Upper lobe of right lung (tissue), 1 donor: ENCODE measurements at regions not wholly inside any gene's neighbourhood (a gene's known extent, or its start where the extent isn't known, plus 50 kb on each side); places are given as distances from the start of the nearest gene placed in this dataset.

Source experiments
- ATAC-seq: fragments of 200-7000 bp; cut with Tn5 transposase; one replicate; pipeline ENCODE4 v1.9.1; 2020; ENCODE audit warnings: mild to moderate bottlenecking, moderate library complexity
- DNase-seq: peaks from one replicate; pipeline ENCODE4 v3.0.0-alpha.2; 2020
- H3K27ac ChIP-seq: fragments of 200-600 bp; one replicate; pipeline ENCODE4 v1.8.0; 2022
- H3K27me3 ChIP-seq: fragments of 200-600 bp; one replicate; pipeline ENCODE4 v1.8.0; 2022; ENCODE audit warnings: mild to moderate bottlenecking
- H3K36me3 ChIP-seq: fragments of 200-600 bp; one replicate; pipeline ENCODE4 v1.8.0; 2022
- H3K4me1 ChIP-seq: fragments of 200-600 bp; one replicate; pipeline ENCODE4 v1.8.0; 2022
- H3K4me3 ChIP-seq: fragments of 200-600 bp; one replicate; pipeline ENCODE4 v1.8.0; 2022; ENCODE audit warnings: mild to moderate bottlenecking
- H3K9me3 ChIP-seq: fragments of 200-600 bp; one replicate; pipeline ENCODE4 v1.8.0; 2022
- CTCF ChIP-seq: fragments of 200-600 bp; IDR thresholded peaks from one replicate; pipeline ENCODE4 v1.8.0; 2022; ENCODE audit warnings: antibody characterized with exemption
- intact Hi-C: fragments of 100-400 bp; cut with DNase I; formaldehyde crosslinking; loops from one replicate; pipeline ENCODE4 v1.11.0; 2022
- donor health status: DM: no; HTN: yes; CAD: no; lungs with severe emphysema.

- Histone ChIP-seq H3K4me1 (no peaks in the 10 kb centered on the region), H3K27me3 (no peaks in the 10 kb centered on the region), H3K36me3 (no peaks in the 10 kb centered on the region), H3K27ac (no peak overlapping the region), H3K4me3 (no peak overlapping the region), H3K9me3 (no peaks in the 10 kb centered on the region)
- no peak for TF ChIP-seq CTCF
- intact Hi-C loops, result no loop called here
- ATAC-seq (no peak), DNase-seq (no peak)
Observed at GRCh38 chr17:53571342-53571741, 251.4 kb upstream of the KIF2B start.

GRCh38 chr17:53570731-53571130 is 252.0 kb upstream of the KIF2B start:
- Histone ChIP-seq H3K27me3 (no peaks in the 10 kb centered on the region), H3K27ac (no peak overlapping the region), H3K4me1 (no peaks in the 10 kb centered on the region), H3K4me3 (no peak overlapping the region), H3K36me3 (no peaks in the 10 kb centered on the region), H3K9me3 (no peaks in the 10 kb centered on the region)
- no peak for TF ChIP-seq CTCF
- intact Hi-C loops, result no loop called here
- DNase-seq, result no peak
- no peak for ATAC-seq

- no peak overlapping the region for H3K4me3 ChIP-seq
- intact Hi-C loops, result no loop called here
- no peaks in the 10 kb centered on the region for H3K9me3 ChIP-seq
- ATAC-seq, result no peak
- DNase-seq, result no peak
- H3K36me3 ChIP-seq, result no peaks in the 10 kb centered on the region
- H3K27ac ChIP-seq, result no peak overlapping the region
- no peaks in the 10 kb centered on the region for H3K4me1 ChIP-seq
- no peaks in the 10 kb centered on the region for H3K27me3 ChIP-seq
- no peak for TF ChIP-seq CTCF
Observed at GRCh38 chr17:53560953-53561352, 261.8 kb upstream of the KIF2B start.

- no peaks in the 10 kb centered on the region for H3K9me3 ChIP-seq
- H3K4me1 ChIP-seq, result no peaks in the 10 kb centered on the region
- ATAC-seq (no peak), DNase-seq (no peak)
- H3K27ac ChIP-seq, result no peak overlapping the region
- no peaks in the 10 kb centered on the region for H3K36me3 ChIP-seq
- TF ChIP-seq CTCF, result no peak
- no peaks in the 10 kb centered on the region for H3K27me3 ChIP-seq
- H3K4me3 ChIP-seq, result no peak overlapping the region
- intact Hi-C loops, result no loop called here
Observed at GRCh38 chr17:53548252-53548651, 274.5 kb upstream of the KIF2B start.

GRCh38 chr17:53543472-53543871 is 279.3 kb upstream of the KIF2B start:
- DNase-seq, result no peak
- no peak overlapping the region for H3K4me3 ChIP-seq
- no peaks in the 10 kb centered on the region for H3K27me3 ChIP-seq
- no peaks in the 10 kb centered on the region for H3K36me3 ChIP-seq
- H3K27ac ChIP-seq, result no peak overlapping the region
- H3K9me3 ChIP-seq, result no peaks in the 10 kb centered on the region
- no peaks in the 10 kb centered on the region for H3K4me1 ChIP-seq
- TF ChIP-seq CTCF, result no peak
- intact Hi-C loops, result no loop called here
- no peak for ATAC-seq

- DNase-seq (no peak), ATAC-seq (no peak)
- Histone ChIP-seq H3K4me1 (no peaks in the 10 kb centered on the region), H3K4me3 (no peak overlapping the region), H3K27ac (no peak overlapping the region), H3K36me3 (no peaks in the 10 kb centered on the region), H3K27me3 (no peaks in the 10 kb centered on the region), H3K9me3 (no peaks in the 10 kb centered on the region)
- intact Hi-C loops, result no loop called here
- TF ChIP-seq CTCF, result no peak
Observed at GRCh38 chr17:53538129-53538617, 284.6 kb upstream of the KIF2B start.
